GM12801 (cell line): ENCODE measurements at regions not wholly inside any gene's neighbourhood (a gene's known extent, or its start where the extent isn't known, plus 50 kb on each side); places are given as distances from the start of the nearest gene placed in this dataset.

Experiments
- CTCF ChIP-seq: IDR thresholded peaks from one replicate; pipeline ENCODE4 v1.5.1; 2011; ENCODE audit warnings: control low read depth; ENCODE audit not compliant: insufficient read length; ENCODE audit errors: extremely low read depth

GRCh38 chr6:86306210-86306609 lies 631.1 kb upstream of the HTR1E start:
- no peak for TF ChIP-seq CTCF

- no peak for TF ChIP-seq CTCF
Observed at GRCh38 chr6:86285876-86286275, 643.2 kb upstream of the SYNCRIP start.

GRCh38 chr6:86276056-86276455 lies 633.4 kb upstream of the SYNCRIP start:
- no peak for TF ChIP-seq CTCF

- no peak for TF ChIP-seq CTCF
Observed at GRCh38 chr6:86273936-86274335, 631.2 kb upstream of the SYNCRIP start.

- TF ChIP-seq CTCF, result no peak
Observed at GRCh38 chr6:86256615-86257187, 614.0 kb upstream of the SYNCRIP start.

GRCh38 chr6:86255973-86256372 lies 613.3 kb upstream of the SYNCRIP start:
- TF ChIP-seq CTCF, result no peak

- no peak for TF ChIP-seq CTCF
Observed at GRCh38 chr6:86251106-86251505, 608.4 kb upstream of the SYNCRIP start.
